HG02610 (cell line): ENCODE measurements at regions not wholly inside any gene's neighbourhood (a gene's known extent, or its start where the extent isn't known, plus 50 kb on each side); places are given as distances from the start of the nearest gene placed in this dataset.
A peak's percentile ranks its signal among the peaks of the same experiment; 100 is the strongest.
"Not testable (repeated sequence)": the region's sequence is repeated elsewhere in the genome, so short reads cannot be mapped to it uniquely, and the experiment has no call there.

Experiments used
- ATAC-seq: cut with Tn5 transposase; IDR thresholded peaks from one replicate; pipeline ENCODE4 v1.9.1; 2021; ENCODE audit warnings: mild to moderate bottlenecking, moderate library complexity; ENCODE audit not compliant: unreplicated experiment

DNA sequence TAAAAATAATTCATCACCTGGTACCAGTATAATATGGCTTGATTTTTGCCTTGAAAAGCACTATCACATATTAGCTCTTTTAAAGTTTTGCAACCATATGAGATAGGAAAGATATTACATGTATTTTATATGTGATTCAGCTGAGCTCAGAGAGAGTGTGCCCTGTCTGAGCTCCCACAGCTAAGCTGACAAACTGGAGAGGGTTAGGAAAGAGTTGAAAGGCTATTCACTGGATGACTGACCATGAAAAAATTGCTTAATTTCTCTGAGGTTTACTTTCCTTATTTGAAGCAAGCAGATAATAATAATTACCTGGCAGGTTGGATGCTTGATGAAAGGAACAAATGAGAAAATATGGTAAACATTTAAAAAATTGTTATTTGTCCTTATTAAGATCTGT lies 97.4 kb upstream of the CCDC80 start:
- no peak for ATAC-seq

DNA sequence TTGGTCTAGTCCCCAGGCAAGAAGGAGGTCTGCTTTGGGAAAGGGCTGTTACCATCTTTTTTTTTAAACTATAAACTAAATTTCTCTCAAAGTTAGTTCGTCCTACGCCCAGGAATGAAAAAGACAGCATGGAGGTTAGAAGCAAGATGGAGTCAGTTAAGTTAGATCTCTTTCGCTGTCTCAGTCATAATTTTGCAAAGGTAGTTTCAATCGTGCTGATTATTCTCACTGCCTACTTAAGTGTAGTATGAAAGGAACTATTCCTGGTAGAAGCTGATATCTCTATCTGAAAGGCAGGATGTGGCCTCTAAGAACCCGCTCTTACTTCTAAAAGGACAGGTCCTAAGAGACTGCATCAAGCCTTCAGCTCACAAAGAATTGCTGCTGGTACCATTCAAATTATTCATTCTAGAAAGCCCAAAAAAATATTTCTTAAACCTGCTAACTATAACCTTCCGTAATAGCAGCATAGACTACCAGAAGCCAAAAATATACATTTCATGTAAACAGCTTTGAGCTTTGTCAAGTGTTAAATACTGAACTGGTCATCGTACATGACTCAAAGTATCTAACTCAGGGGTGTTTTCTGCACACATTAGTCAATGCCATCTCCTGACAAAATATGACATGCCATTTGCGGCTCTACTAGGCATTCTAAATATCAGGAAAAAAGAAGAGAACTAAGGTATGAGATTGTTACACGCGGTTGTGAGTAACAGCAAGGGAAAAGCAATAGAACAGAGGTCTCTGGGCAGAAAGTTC lies 96.0 kb upstream of the CCDC80 start:
- no peak for ATAC-seq

DNA sequence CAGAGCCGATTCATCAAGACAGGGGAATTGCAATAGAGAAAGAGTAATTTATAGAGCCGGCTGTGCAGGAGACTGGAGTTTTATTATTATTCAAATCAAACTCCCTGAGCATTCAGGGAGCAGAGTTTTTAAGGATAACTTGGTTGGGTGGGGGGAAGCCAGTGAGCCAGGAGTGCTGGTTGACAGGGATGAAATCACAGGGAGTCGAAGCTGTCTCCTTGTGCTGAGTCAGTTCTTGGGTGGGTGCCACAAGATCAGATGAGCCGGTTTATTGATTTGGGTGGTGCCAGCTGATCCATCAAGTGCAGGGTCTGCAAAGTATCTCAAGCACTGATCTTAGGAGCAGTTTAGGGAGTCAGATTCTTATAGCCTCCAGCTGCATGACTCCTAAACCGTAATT lies 95.4 kb upstream of the CCDC80 start:
- ATAC-seq = no peak

GRCh38 chr3:112735926-112736325 lies 95.0 kb upstream of the CCDC80 start:
- no peak for ATAC-seq

- ATAC-seq = peak; percentile 56
Observed at GRCh38 chr3:112734736-112735350, 93.9 kb upstream of the CCDC80 start.

- ATAC-seq = no peak
Observed at GRCh38 chr3:112734171-112734570, 93.2 kb upstream of the CCDC80 start.

GRCh38 chr3:112730210-112730609 lies 89.3 kb upstream of the CCDC80 start:
- ATAC-seq = no peak

- no peak for ATAC-seq
Observed at GRCh38 chr3:112721231-112721630, 80.3 kb upstream of the CCDC80 start.

- no peak for ATAC-seq
Observed at GRCh38 chr3:112718967-112719366, 78.0 kb upstream of the CCDC80 start.

GRCh38 chr3:112718516-112718915 lies 77.6 kb upstream of the CCDC80 start:
- ATAC-seq = no peak

DNA sequence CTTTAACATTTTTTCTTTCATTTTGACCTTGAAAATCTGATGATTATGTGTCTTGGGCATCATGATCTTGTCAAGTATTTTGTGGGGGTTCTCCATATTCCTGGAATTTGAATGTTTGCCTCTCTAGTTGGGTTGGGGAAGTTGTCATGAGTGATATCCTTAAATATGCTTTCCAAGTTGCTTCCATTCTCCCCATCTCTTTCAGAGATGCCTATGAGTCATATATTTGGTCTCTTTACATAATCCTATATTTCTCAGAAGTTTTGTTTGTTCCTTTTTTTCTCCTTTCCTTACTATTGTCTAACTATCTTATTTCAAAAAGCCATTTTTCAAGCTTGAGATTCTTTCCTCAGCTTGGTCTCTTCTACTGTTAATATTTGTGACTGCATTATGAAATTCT lies 69.0 kb upstream of the CCDC80 start:
- no peak for ATAC-seq

- no peak for ATAC-seq
Observed at GRCh38 chr3:112699436-112699978, 58.6 kb upstream of the CCDC80 start.

GRCh38 chr3:112698442-112698841 lies 57.5 kb upstream of the CCDC80 start:
- not testable (repeated sequence) for ATAC-seq

- ATAC-seq = not testable (repeated sequence)
Observed at GRCh38 chr3:112696244-112696643, 55.3 kb upstream of the CCDC80 start.

DNA sequence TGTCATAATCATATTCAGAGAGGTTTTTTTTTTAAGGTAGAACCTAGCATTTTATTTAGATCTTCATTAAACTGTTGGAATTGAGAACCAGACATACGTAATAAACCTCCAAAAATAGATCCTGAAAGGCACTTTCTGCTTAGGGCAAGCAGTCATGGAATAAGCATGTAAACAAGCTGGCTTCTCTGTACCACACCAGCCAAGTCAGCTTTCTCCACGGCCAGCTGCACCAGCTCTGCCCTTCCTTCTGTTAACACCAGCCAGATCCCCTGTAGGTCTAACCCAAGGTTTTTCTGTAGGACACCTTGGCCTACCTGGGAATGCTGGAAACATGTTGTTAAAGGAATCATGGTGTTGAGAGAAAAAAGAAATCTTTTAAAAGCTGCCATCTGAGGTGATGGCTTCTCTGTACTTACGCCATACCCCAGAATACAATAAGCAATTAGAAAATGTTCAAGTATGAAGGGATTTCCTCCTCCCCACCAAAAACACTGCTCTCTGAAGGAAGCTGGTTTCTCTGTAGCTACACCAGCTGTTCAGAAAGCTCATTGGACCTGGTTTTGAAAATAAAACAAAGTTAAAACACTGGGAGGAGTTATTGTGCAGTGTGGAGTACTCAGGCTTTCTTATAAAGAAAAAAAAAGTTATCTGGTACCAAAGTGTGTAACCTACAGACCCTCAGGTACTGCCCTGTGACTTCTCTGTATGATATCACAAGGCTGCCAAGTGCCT lies 54.6 kb upstream of the CCDC80 start:
- not testable (repeated sequence) for ATAC-seq

DNA sequence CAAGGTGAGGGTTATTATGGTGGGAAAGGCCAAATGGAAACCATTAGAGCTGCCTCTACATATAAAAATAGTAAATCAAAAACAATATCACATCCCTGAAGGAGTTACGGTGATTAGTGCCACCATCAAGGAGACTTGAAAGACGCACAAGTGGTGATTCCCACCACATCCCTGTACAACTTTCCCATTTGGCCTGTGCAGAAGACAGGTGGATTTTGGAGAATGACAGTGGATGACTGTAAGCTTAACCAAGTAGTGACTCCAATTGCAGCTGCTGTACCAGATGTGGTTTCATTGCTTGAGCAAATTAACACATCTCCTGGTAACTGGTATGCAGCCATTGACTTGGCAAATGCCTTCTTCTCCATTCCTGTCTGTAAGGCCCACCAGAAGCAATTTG lies 54.0 kb upstream of the CCDC80 start:
- ATAC-seq = not testable (repeated sequence)

GRCh38 chr3:112693186-112693585 lies 52.2 kb upstream of the CCDC80 start:
- ATAC-seq = no peak
